ENCODE measurements at regions not wholly inside any gene's neighbourhood (a gene's known extent, or its start where the extent isn't known, plus 50 kb on each side); places are given as distances from the start of the nearest gene placed in this dataset.

GRCh38 chr3:16768956-16769355, 115.8 kb upstream of the PLCL2 start:
- TF ChIP-seq CTCF (IDR thresholded peaks at IDR 0.05) (no peak), EZH2 (IDR thresholded peaks at IDR 0.05; ENCODE audit: borderline replicate concordance, insufficient read depth, low read depth, low read length, poor library complexity, severe bottlenecking) (no peak)
